ENCODE measurements at regions not wholly inside any gene's neighbourhood (a gene's known extent, or its start where the extent isn't known, plus 50 kb on each side); places are given as distances from the start of the nearest gene placed in this dataset.

DNA sequence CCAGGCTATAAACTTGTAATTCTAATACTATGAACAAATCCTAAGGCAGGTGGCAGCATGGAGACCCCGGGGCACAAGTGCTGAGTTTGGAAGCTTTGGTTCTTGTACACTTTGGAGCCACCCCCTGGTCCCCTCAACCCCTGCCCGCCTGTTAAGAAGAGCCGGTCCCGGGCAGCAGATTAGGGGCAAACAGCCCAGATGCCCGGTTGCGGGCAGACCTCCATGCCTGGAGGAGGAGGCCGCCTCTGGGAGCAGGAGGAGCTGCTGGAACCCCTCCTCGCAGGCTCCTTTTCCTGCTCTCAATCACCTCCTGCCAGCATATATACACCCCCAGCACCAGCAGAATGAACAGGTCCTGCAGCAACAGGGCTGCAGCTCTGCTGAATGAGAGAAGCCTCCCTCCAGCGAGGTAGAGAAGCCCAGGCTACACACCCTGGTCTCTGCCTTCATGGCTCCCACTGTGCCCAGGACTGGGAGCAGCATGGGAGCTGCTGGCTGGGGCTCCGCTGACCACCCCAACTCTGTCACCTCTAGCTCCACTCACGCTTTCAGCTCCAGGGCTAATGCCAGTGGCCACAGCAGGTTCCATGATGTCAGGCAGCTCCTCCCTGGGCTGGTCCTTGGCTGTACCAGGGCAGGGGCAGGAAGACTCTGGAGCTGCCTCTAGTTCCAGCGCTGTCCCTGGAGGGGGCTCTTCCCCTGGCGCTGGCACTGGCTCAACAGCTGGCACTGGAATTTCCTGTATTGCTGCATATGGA is 1713.5 kb upstream of the ACO1 start:
- no peak for DNase-seq

DNA sequence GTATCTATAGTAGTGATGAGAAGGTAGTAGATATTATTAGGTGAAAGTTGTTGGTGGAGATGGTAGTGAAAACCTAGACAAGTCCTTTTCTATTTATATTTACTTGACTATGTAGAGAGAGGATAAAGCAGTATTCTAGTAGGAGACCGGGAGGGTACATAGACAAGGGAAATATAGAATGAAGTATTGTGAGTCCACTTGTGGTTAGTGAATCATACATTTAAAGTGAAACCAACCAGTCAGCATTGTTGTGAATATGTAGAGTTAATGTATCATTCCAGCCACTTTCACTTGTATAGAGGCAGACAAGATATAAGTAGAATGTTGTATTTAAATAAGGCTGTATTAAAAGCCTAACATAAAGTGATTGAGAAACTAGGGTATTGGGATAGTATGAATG is 1711.3 kb upstream of the ACO1 start:
- DNase-seq, result no peak

DNA sequence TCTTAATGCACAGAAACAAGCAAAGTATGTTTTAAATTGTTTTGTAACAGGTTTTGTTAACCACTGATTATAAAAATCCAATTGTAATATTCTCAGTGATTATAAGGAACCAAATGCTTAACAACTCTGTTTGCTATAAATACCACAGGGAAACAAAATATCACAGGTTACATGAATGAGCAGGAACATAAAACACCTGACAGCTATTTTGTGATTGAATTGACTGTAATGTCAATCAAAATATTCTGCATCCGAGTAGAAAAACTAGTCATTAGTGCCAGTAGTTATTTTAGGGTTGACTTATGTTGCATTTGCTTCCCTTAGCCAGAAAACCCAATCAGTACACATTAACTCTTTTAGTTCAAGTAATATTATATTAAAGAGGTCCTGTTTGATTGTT is 1707.8 kb upstream of the ACO1 start:
- DNase-seq, result no peak

DNA sequence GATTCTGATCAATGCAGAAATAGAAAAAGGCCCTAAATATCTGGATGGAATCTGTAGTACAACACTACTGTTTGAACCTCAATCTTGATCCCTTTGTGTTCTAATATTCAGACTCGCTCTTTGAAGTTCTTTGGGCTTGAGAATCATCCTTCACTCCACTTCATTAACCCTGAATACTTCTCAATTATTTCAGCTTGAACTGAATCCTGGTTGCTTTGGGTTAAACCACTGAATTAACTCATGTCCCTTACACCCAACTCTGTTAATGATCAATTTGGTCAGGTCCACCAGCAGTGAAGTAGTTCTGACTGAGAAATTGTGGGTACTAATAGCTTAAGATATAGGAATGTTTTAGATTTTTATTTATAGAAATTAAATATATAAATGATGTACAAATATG is 1707.2 kb upstream of the ACO1 start:
- no peak for DNase-seq

DNA sequence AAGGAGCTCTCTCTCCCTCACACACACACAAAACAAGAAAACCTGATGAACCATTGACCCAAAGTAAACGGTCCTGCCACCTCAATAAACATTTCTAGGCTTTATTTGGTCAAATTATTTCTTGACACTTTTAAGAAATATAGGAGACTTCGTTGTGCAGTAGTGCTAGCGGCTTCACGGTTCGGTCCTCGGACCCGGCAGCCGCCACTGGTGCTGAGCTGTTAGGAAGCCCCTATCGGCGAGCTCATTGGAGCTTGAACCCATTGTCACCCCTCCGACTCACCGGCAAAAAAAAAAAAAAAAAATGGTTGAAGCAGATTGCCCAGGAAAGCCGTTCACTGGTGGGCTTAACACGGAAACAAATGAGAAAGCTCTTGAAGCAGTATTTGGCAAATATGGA is 1695.6 kb upstream of the ACO1 start:
- no peak for DNase-seq

DNA sequence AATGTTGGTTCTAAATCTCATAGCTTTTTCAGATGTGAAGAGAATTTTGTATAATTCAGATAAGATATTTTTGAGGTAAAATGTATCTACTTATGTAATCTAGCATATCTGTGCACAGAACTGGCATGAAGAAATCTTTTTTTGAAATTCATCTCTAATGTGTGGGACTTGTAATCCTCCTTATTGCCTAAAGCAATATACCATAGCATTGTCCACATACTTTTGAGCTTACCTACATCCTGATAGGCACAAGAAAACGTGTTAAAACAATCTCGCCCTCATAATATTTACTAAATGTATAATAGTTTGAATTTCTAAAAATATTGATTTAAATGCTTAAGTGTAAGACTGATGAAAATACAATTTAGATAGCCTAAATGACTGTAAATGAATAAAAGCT is 1686.5 kb upstream of the ACO1 start:
- DNase-seq, result no peak

DNA sequence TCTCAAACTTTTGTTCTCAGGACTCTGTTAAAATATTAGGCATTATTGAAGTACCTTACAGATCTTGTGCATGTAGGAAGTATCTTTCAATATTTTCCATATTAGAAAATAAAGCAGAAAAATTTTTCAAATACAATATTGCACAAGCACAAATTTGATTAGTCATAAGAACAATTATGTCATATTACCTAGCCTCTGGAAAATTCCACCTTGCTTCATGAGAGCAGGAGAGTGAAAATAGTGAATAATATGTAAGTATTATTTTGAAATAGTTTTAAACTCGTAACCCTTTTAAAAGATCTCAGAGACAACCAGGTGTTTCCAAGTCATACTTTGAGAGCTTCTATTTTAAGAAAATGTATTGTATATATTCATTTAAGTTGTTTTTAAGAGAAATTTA is 1672.9 kb upstream of the ACO1 start:
- no peak for DNase-seq

DNA sequence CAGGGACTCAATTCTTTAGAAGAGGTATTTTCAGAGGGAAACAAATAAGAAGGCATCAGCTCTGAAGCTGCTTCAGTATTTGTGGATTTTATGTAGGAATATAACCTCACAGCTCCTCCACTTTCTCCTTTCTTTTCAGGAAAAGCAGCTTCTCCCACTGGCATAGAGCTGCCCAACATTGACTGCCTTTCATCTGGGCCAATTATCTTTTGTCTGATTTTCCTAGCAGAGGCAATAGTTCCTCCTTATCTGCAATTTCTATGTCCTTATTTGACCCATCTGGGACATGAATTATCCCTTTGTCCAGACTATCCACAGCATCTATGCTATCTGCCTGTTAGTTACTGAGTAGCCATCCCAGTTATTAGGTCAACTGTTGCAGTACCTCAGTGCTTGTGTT is 1671.2 kb upstream of the ACO1 start:
- no peak for DNase-seq

DNA sequence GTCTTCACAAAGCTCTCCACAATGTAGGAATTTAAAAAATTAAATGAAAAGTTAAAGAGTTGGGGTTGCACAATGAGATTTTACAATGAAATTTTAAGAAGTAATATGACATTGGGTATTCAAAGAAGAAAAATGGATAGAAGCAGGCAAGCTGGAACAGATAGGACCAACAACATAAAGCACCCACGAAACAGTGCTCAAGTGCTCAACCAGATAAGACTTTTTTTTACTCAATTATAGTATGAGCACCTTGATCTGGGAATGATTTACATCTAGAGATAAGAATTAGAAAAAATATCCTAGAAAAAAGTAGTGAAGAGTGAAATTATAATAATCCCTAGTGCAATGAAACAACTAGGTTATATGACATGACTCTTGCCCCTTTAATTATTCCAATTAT is 1670.1 kb upstream of the ACO1 start:
- no peak for DNase-seq

DNA sequence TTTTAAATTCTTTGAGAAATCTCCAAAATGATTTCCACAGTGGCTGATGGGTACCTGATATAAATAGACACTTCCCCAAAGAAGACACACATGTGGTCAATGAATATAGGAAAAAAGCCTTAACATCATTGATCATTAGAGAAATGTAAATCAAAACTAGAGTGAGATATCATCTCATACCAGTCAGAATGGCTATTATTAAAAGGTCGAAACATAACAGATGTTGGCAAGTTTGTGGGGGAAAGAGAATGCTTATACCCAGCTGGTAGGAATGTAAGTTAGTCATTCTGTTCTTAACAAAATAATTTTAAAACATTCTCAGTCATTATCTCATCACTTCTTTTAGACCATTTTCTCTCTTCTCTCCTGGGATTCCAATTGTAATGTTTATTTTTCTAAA is 1666.0 kb upstream of the ACO1 start:
- no peak for DNase-seq

DNA sequence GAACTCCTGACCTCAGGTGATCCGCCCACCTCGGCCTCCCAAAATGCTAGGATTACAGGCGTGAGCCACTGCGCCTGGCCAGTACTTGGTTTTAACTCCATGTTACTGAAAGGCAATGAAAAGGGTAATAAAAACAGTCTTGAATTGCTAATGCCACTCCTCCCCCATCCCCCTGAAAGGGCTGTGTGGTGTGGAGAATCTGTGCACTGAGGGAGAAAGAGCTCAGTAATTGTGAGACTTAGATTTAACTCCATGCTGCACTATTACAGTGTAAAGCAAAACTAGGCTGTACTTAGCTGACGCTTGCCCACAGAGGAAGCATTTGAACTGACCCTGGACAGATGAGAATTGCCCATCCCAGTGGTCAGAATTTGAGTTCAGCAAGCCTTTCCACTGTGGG is 1662.4 kb upstream of the ACO1 start:
- DNase-seq, result no peak

DNA sequence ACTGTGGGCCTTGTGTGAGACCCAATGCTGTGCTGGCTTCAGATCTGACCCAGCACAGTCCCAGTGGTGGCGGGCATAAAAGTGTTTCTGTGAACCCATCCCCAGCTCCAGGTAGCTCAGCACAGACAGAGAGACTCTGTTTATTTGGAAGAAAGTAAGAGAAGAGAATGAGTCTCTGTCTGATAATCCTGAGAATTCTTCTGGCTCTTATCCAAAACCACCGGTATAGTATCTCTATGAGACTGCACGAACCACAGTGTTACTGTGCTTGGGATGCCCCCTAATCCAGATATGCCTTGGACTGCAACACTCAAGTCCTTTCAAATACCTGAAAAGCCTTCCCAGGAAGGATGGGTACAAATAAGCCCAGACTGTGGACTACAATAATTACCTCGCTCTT is 1660.8 kb upstream of the ACO1 start:
- DNase-seq, result no peak

DNA sequence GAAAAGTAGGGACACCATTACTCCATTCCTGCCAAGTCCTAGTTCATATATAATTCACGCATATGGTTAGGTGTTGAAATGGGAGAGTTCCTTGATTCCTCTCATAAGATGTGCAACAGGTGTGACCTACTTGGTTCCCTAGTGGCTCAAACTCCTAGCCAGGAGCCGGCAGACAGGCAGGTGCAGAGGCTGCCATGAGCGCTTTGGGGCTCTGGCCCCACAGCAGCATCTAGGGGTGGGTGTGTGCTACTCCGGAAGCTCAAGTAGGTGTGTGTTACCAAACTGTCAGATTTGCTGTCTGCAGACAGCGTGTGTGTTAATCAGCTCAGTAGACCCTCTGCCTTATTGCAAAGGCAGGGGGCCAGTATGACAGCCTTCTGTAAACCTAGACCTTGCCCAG is 1652.4 kb upstream of the ACO1 start:
- DNase-seq, result no peak

DNA sequence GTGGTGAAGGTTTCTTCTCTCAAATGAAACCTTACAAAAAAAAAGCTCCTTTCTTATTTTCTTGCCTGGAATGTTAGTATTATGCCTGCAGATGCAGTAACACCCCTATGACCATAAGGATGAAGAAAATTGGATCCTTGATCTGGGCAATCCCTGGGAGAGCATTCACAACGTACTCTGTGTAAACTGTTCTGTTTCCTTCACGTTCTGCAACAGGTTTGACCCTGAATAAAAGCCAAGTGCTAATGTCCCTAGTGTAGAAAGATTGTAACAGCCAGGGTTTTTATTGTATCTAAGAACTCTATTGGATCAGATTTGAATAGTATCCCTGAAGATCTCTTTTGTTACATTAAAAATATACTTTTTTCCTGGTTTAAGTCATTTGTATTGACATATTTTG is 1639.6 kb upstream of the ACO1 start:
- no peak for DNase-seq

DNA sequence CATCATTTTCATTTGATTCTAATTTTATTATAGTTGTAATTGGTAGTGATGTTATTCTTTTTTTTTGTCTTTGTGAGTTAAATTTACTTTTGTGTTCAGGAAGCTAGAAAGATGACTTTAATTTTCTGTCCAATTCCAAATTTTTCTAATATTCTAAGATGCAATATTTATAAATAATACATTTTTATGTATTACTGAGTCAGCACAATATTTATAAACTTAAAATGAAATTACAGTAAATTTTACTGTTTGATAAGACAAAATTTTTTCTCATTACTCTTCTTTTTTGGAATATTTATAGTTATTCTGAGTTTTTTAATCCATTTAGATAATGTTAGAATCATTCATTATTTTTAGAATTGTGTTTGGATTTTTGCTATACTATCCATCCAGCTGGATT is 1637.9 kb upstream of the ACO1 start:
- no peak for DNase-seq

DNA sequence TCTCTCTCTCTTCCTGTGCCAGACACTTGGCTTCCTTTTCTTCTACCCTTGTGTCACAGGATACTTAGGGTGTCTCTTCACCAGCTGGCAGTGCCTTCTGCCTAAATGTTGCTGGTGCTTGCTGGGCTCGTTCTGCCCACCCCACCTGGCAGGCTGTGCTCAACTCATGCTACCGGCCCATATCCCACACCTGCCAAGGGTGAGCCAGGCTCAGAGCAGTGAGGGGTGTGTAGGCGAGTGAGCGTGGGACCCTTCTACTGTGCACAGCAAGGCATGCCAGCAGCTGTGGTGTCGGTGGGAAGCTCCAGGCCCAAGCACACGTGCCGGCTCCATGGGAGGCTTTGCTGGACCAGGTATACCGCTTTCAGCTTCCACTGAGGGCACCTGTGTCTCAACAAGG is 1626.7 kb upstream of the ACO1 start:
- DNase-seq, result no peak

DNA sequence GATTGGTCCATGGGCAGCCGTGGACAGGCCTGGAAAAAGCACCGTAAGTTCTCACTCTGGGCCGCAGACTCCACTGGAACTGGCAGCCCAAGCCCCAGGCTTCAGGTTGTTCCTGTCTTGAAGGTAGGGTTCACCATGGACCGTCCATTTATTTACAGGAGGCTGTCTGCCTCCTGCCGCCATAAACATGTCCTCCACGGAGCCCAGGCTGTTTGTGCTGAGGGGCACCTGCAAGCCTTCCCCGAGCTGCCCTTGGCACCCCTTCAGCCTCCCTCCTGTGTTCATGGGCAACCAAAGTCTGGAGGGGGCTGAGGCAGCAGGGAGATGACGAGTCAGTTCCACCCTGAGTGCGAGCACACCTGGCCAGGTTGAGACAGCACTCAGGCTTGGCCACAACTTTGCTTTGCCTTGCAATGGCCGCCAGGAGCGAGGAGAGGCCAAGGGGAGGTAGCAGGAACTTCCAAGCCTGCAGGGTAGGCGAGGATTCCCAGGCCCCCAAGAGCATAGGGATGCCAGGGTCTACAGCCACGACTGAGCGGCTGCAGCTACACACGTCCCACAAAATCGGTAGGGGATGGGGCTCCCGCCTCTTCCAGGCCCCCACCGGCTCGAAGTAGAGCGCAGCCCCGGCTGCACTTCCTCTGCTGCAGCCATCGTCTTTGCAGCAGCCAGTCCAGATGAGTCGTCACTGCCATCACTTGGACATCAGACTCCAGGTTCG is 1625.6 kb upstream of the ACO1 start:
- no peak for DNase-seq

DNA sequence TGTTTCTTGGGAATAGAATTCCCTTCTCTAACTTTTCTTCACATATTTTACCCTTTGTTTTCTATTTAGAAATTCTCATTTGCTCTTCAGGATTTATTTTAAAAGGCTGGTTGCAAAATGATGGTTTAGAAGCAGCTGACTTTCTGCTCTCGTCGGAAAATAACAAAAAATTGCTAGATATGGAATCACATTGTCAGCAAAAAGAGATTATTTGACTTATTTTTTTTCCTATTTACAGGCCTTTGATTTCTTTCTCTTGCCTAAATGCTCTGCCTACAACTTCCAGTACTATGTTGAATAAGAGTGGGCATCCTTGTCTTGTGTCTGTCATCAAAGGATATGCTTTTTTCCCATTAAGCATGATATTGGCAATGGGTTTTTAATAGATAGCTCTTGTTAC is 1619.1 kb upstream of the ACO1 start:
- DNase-seq, result no peak

DNA sequence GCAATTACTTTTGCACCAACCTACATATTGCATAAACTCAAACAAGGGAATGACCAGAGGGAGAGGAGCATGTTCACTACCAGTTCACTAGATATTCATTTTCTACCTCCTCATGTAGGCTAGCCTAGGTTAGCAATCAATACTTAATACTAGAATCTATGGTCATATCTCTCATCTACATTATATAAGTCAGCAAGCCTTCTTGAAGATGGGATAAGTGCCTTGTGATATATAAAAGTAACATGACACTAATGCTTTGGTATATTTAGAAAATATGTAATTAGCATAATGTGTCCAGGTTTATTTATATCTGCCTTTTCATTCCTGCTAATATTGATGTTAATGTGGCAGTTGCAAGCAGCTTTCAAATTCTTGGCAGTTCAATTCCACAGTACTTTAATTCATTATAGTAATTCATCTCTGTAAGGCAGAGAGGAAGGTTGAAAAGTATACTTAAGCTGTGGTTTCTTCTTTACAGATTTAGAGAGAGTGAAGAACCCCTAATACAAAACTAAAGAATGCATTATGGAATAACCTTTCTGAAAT is 1613.2 kb upstream of the ACO1 start:
- DNase-seq, result no peak

DNA sequence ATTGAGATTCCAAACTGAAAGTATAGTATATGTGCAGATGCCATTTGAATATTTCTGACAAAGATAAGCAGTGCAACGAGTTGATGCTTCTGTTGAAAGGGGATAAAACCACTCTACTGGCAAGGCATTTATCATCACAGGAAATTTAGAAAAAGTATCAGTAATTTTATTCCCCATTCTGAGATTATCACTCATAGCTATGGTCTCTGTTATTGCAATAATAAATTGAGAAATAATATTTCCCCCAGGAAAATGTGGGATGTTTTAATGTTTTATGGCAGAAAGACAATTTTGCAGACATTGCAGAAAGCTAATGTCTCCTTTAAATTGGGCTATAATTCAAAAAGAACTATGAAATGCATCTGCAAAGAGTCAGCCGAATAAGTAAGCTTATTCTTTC is 1612.7 kb upstream of the ACO1 start:
- no peak for DNase-seq

DNA sequence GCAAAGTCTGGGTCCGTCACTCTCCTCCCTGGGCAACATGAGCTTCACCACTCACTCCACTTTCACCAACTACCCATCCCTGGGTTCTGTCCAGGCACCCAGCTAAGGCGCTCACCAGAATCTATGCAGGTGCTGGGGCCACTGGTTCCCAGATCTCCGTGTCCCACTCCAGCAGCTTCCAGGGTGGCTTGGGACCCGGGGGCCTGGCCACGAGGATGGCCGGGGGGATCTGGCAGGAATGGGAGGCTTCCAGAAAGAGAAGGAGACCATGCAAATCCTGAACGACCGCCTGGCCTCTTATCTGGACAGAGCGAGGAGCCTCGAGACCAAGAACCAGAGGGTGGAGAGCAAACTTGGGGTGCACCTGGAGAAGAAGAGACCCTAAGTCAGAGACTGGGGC is 1611.0 kb upstream of the ACO1 start:
- DNase-seq, result no peak

DNA sequence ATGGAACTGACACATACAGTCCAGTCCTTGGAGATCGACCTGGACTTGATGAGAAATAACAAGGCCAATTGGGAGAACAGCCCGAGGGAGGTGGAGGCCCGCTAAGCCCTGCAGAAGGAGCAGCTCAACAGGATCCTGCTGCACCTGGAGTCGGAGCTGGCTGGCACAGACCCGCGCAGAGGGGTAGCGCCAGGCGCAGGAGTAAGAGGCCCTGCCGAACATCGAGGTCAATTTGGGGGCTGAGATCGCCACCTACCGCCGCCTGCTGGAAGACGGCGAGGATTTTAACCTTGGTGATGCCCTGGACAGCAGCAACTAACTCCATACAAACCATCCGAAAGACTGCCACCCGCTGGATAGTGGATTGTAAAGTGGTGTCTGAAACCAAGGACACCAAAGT is 1610.1 kb upstream of the ACO1 start:
- DNase-seq, result no peak

DNA sequence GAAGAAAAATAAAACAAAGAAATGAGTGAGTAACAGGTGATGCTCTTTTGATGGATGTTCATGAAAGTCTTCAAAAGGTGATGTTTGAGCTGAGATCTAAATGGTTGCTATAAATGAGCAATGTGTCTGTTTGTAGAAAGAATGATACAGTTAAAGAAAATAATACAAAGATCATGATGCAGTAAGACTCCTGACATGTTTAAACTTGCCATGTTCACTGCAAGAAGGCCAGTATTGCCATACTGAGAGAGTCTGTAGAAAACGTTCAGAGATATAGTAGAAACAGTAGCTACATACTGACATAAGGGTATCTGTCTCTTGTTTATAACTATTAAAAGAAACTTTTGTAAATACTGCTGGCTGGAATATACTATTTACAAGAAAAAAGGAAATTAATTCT is 1609.2 kb upstream of the ACO1 start:
- no peak for DNase-seq

DNA sequence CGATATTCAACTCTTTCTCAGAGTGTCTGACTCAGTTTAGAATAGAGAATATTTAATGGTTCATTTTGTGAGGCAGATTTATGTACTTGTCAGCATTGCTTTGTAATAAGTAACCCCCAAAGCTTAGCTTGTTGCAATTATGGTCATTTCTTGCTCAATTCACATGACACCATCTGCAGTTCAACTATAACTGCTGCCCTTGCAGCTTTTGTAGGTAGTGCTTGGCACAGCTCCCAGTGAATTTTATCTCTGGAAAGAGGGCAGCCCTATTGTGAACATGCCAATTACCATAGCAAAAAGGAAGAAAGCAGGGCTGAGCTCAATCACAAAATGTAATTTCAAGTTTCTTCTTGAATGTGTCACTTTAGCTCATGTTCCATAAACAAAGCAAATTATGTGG is 1587.7 kb upstream of the ACO1 start:
- peak; percentile 48 for DNase-seq

Measured in NCI-H1436 treated with DMSO at 0.1 percent for 48 hours (cell line).